Fibroblast of lung (primary cell): ENCODE measurements at regions not wholly inside any gene's neighbourhood (a gene's known extent, or its start where the extent isn't known, plus 50 kb on each side); places are given as distances from the start of the nearest gene placed in this dataset.

ENCODE experiments used
- DNase-seq, 2 donors: peaks; one replicate each; pipeline versions ENCODE4 v3.0.0 to v3.0.0-alpha.2; 2010; ENCODE audit warnings: low read depth in 2 of 2
- H2AFZ ChIP-seq: 2 replicates; pipeline ENCODE4 v1.5.1; 2012; ENCODE audit warnings: low read length, control low read depth, inconsistent platforms
- H3K27ac ChIP-seq: 2 replicates; pipeline ENCODE4 v1.5.1; 2011; ENCODE audit warnings: low read length, control low read depth; ENCODE audit not compliant: insufficient read depth
- H3K27me3 ChIP-seq: 2 replicates; pipeline ENCODE4 v1.5.1; 2011; ENCODE audit warnings: mild to moderate bottlenecking, low read length; ENCODE audit not compliant: control insufficient read depth, insufficient read depth
- H3K36me3 ChIP-seq: 2 replicates; pipeline ENCODE4 v1.5.1; 2011; ENCODE audit warnings: low read length; ENCODE audit not compliant: control insufficient read depth, insufficient read depth
- H3K4me1 ChIP-seq: 2 replicates; pipeline ENCODE4 v1.5.1; 2011; ENCODE audit warnings: low read length; ENCODE audit not compliant: control insufficient read depth, insufficient read depth; ENCODE audit errors: extremely low read depth
- H3K4me2 ChIP-seq: 2 replicates; pipeline ENCODE4 v1.5.1; 2011; ENCODE audit warnings: low read length, control low read depth; ENCODE audit not compliant: insufficient read depth; ENCODE audit errors: extremely low read depth
- H3K4me3 ChIP-seq, 4 experiments: fragments of 200-600 bp in 1 of 4; sonication (generic) in 1 of 4; replicated peaks in 1 of 4; 2 replicates each; pipeline ENCODE4 v1.5.1; 2011 to 2016; ENCODE audit warnings: low read length in 4 of 4, low read depth in 3 of 4, mild to moderate bottlenecking in 3 of 4, control low read depth in 2 of 4, inconsistent platforms in 1 of 4, mixed read lengths in 1 of 4; ENCODE audit not compliant: insufficient read depth in 1 of 4; ENCODE audit errors: control extremely low read depth in 1 of 4
- H3K79me2 ChIP-seq: 2 replicates; pipeline ENCODE4 v1.5.1; 2012; ENCODE audit warnings: mild to moderate bottlenecking, low read length, inconsistent platforms; ENCODE audit not compliant: control insufficient read depth, insufficient read depth
- H3K9ac ChIP-seq: 2 replicates; pipeline ENCODE4 v1.5.1; 2011; ENCODE audit warnings: mild to moderate bottlenecking, low read length, control low read depth; ENCODE audit not compliant: insufficient read depth
- H3K9me3 ChIP-seq: 2 replicates; pipeline ENCODE4 v1.5.1; 2012; ENCODE audit warnings: low read depth, low read length; ENCODE audit not compliant: control insufficient read depth, insufficient read depth
- H4K20me1 ChIP-seq: 2 replicates; pipeline ENCODE4 v1.5.1; 2011; ENCODE audit warnings: low read length; ENCODE audit not compliant: control insufficient read depth, insufficient read depth; ENCODE audit errors: extremely low read depth
- CTCF ChIP-seq, 2 donors: IDR thresholded peaks in 1 of 2; conservative IDR thresholded peaks in 1 of 2; 1 replicate in 1 of 2; 2 replicates in 1 of 2; pipeline ENCODE4 v1.5.1; 2011 to 2012; ENCODE audit warnings: low read length in 2 of 2, control low read depth in 1 of 2, inconsistent platforms in 1 of 2, low read depth in 1 of 2, mild to moderate bottlenecking in 1 of 2
- EZH2 ChIP-seq: IDR thresholded peaks from 2 replicates; pipeline ENCODE4 v1.5.1; 2012; ENCODE audit warnings: low read length, control low read depth, mild to moderate bottlenecking; ENCODE audit errors: missing control alignments

- no peak overlapping the region for H3K9ac ChIP-seq
- peaks cover 4% of the 10 kb centered on the region for H3K4me1 ChIP-seq
- H3K79me2 ChIP-seq: no peaks in the 10 kb centered on the region
- H3K4me3 ChIP-seq: no peak overlapping the region
- no peak overlapping the region for H3K4me2 ChIP-seq
- H2AFZ ChIP-seq: no peak overlapping the region
- no peak for DNase-seq
- no peaks in the 10 kb centered on the region for H3K36me3 ChIP-seq
- H4K20me1 ChIP-seq: no peaks in the 10 kb centered on the region
- TF ChIP-seq EZH2 (no peak), CTCF (conservative IDR thresholded peaks at IDR 0.05 in 1 of 2, IDR thresholded peaks at IDR 0.05 in 1 of 2; ENCODE audit: low read depth in 1 of 2, low read length in 2 of 2) (no peak)
- H3K9me3 ChIP-seq: no peaks in the 10 kb centered on the region
- H3K27me3 ChIP-seq: no peaks in the 10 kb centered on the region
- H3K27ac ChIP-seq: no peak overlapping the region
Observed at GRCh38 chr20:24769878-24770627, 179.0 kb upstream of the CST7 start.

GRCh38 chr20:24770628-24771541 is 178.2 kb upstream of the CST7 start:
- Histone ChIP-seq H3K9ac (no peak overlapping the region), H3K79me2 (no peaks in the 10 kb centered on the region), H3K9me3 (no peaks in the 10 kb centered on the region), H3K4me3 (no peak overlapping the region), H2AFZ (no peak overlapping the region), H3K4me1 (peaks cover 4% of the 10 kb centered on the region), H3K27me3 (no peaks in the 10 kb centered on the region), H4K20me1 (no peaks in the 10 kb centered on the region), H3K4me2 (no peak overlapping the region), H3K36me3 (no peaks in the 10 kb centered on the region), H3K27ac (no peak overlapping the region)
- DNase-seq: no peak
- TF ChIP-seq CTCF (conservative IDR thresholded peaks at IDR 0.05 in 1 of 2, IDR thresholded peaks at IDR 0.05 in 1 of 2; ENCODE audit: low read depth in 1 of 2, low read length in 2 of 2) (no peak), EZH2 (no peak)

- Histone ChIP-seq H2AFZ (no peak overlapping the region), H3K9me3 (no peaks in the 10 kb centered on the region), H3K9ac (no peak overlapping the region), H3K27me3 (no peaks in the 10 kb centered on the region), H3K79me2 (no peaks in the 10 kb centered on the region), H3K36me3 (no peaks in the 10 kb centered on the region), H3K27ac (no peak overlapping the region), H3K4me2 (no peak overlapping the region), H4K20me1 (no peaks in the 10 kb centered on the region), H3K4me1 (peaks cover 4% of the 10 kb centered on the region), H3K4me3 (no peak overlapping the region)
- TF ChIP-seq CTCF (conservative IDR thresholded peaks at IDR 0.05 in 1 of 2, IDR thresholded peaks at IDR 0.05 in 1 of 2; ENCODE audit: low read depth in 1 of 2, low read length in 2 of 2) (no peak), EZH2 (no peak)
- no peak for DNase-seq
Observed at GRCh38 chr20:24771542-24772061, 177.5 kb upstream of the CST7 start.
